Natural killer cell treated with Interleukin-12 subunit alpha and Interleukin-12 subunit beta and Interleukin-15 and Interleukin-18, amount 100 ng/mL, for 72 hours (primary cell): ENCODE measurements at regions not wholly inside any gene's neighbourhood (a gene's known extent, or its start where the extent isn't known, plus 50 kb on each side); places are given as distances from the start of the nearest gene placed in this dataset.
"Not testable (repeated sequence)": the region's sequence is repeated elsewhere in the genome, so short reads cannot be mapped to it uniquely, and the experiment has no call there.

Experiments used
- ATAC-seq, 2 donors: fragments of 150-1000 bp; cut with Tn5 transposase in 1 of 2; sonication (Bioruptor Pico), chemical (Tn5 transposase) in 1 of 2; 2 replicates each; pipeline ENCODE4 v1.10.0; 2021
- DNase-seq: peaks from one replicate; pipeline ENCODE4 v3.0.0; 2022; ENCODE audit warnings: low spot score
- H3K27ac Mint-ChIP-seq, 2 donors: 1 replicate in 1 of 2; 2 replicates in 1 of 2; pipeline ENCODE4 v1.8.0; 2022; ENCODE audit warnings: mixed read lengths in 2 of 2, mild to moderate bottlenecking in 1 of 2, moderate library complexity in 1 of 2
- H3K27me3 Mint-ChIP-seq, 2 donors: 1 replicate in 1 of 2; 2 replicates in 1 of 2; pipeline ENCODE4 v1.8.0; 2022; ENCODE audit warnings: mixed read lengths in 2 of 2
- H3K36me3 Mint-ChIP-seq: one replicate; pipeline ENCODE4 v1.8.0; 2022; ENCODE audit warnings: mixed read lengths
- H3K4me1 Mint-ChIP-seq, 2 donors: 1 replicate in 1 of 2; 2 replicates in 1 of 2; pipeline ENCODE4 v1.8.0; 2022; ENCODE audit warnings: low read depth in 2 of 2, mixed read lengths in 2 of 2, mild to moderate bottlenecking in 1 of 2
- H3K4me3 Mint-ChIP-seq: one replicate; pipeline ENCODE4 v1.8.0; 2022; ENCODE audit warnings: mixed read lengths
- H3K9me3 Mint-ChIP-seq: 2 replicates; pipeline ENCODE4 v1.8.0; 2022; ENCODE audit warnings: mixed read lengths

DNA sequence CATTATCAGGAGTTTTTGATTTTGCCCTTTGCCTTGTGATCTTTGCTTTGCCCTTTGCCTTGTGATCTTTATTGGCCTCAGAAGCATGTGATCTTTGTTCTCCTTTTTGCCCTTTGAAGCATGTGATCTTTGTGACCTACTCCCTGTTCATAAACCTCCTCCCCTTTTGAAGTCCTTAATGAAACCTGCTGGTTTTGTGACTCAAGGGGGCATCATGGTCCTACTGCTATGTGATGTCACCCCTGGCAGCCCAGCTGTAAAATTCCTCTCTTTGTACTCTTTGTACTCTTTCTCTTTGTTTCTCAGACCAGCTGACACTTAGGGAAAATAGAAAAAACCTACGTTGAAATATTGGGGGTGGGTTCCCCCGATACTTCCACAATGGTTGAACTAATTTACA, 356.1 kb upstream of the NRP1 start:
- Mint-ChIP-seq H3K27me3 (peaks cover 12 to 13% of the 10 kb centered on the region in 2 donors), H3K36me3 (peaks cover 35% of the 10 kb centered on the region), H3K9me3 (peaks cover 27% of the 10 kb centered on the region)
- H3K4me3 Mint-ChIP-seq, H3K4me1 Mint-ChIP-seq, DNase-seq, H3K27ac Mint-ChIP-seq, ATAC-seq: not testable (repeated sequence)

DNA sequence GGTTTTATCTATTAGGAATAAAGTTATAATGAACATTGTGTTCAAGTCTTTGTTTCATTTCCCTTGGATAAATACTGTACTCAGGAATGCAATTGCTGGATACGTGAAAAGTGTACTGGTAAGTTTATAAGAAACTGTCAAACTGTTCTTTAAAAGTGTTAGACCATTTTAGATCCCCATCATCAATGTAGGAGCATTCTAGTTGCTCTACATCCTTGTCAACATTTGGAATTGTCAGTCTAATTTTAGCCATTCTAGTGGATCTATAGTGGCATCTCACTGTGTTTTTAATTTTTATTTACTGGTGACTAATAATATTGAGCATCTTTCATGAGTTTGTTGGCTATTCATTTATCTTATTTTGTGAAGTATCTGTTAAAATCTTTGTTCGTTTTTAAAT, 354.0 kb upstream of the NRP1 start:
- H3K27me3 Mint-ChIP-seq: peaks cover 6 to 12% of the 10 kb centered on the region in 2 donors
- H3K27ac Mint-ChIP-seq: no peak overlapping the region
- no peaks in the 10 kb centered on the region for H3K4me1 Mint-ChIP-seq
- peaks cover 30% of the 10 kb centered on the region for H3K36me3 Mint-ChIP-seq
- ATAC-seq (no peak), DNase-seq (no peak)
- peaks cover 22% of the 10 kb centered on the region for H3K9me3 Mint-ChIP-seq
- H3K4me3 Mint-ChIP-seq: no peak overlapping the region

DNA sequence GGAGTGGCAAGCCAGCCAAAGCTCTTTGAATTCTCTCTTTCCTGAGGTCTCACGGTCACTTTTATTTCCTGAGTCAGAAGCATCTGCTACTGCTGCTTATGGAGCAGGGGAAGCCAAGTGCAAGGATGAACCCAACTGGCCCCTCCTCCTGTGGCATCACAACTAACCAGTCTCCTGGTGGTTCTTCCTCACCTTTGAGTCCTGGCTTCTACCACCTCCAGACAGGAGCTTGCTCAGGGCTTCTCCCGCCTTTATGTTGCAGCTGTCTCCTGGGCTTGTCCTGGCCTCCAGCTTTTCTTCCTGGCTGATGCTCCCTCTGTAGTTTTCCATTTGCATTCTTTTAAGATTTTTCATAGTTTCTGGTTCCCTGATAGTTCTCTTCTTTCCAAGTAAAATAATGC, 349.7 kb upstream of the NRP1 start:
- Mint-ChIP-seq H3K4me1 (no peaks in the 10 kb centered on the region), H3K27ac (no peak overlapping the region), H3K36me3 (no peaks in the 10 kb centered on the region), H3K4me3 (no peak overlapping the region), H3K9me3 (peaks cover 3% of the 10 kb centered on the region), H3K27me3 (peaks cover 6 to 9% of the 10 kb centered on the region in 2 donors)
- no peak for DNase-seq
- ATAC-seq: no peak

DNA sequence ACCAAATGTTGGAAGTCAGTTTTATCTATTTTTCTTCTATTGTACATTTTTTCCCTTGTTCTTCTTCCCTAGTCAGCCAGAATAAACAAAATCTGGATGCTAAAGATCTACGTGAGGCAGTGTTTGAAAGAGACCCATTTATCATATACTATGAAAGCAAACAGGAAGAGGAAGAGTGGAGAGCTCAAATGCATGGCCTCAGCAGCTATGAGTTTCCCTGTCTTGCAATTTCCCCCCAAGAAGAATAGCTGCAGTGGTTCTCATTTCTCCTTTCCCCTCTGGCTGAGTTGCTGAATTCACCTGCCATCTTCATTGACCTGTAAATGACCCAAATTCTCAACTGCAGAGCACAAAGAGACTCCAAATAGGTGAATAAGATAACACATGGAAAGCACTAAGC, 347.1 kb upstream of the NRP1 start:
- H3K4me1 Mint-ChIP-seq: no peaks in the 10 kb centered on the region
- H3K9me3 Mint-ChIP-seq: no peaks in the 10 kb centered on the region
- DNase-seq (no peak), ATAC-seq (no peak)
- no peak overlapping the region for H3K4me3 Mint-ChIP-seq
- no peak overlapping the region for H3K27ac Mint-ChIP-seq
- H3K27me3 Mint-ChIP-seq: peaks cover 0 to under 1% of the 10 kb centered on the region in 2 donors
- H3K36me3 Mint-ChIP-seq: no peaks in the 10 kb centered on the region

DNA sequence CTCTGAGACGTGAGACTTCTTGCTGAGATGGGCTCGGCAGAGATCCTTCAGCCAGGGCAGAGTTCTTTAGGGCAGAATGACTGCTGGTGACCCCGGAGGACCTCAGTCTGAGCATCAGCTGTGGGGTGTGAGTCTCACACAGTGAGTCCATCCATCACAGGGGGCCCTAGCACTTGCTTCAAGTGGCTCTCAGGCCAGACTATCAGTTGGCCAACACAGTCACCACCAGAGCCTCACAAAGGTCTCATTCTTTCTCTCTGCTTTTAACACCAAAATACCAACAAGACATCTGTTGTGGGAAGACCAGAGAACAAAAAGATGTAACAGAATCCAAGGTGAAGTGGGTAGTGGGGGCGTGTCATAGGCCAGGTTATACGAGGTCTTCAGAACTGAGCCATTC, 345.6 kb upstream of the NRP1 start:
- H3K9me3 Mint-ChIP-seq: no peaks in the 10 kb centered on the region
- no peak for DNase-seq
- H3K4me3 Mint-ChIP-seq: no peak overlapping the region
- peaks cover 0 to 6% of the 10 kb centered on the region in 2 donors for H3K27me3 Mint-ChIP-seq
- H3K36me3 Mint-ChIP-seq: no peaks in the 10 kb centered on the region
- no peaks in the 10 kb centered on the region for H3K4me1 Mint-ChIP-seq
- H3K27ac Mint-ChIP-seq: no peak overlapping the region
- ATAC-seq: no peak

DNA sequence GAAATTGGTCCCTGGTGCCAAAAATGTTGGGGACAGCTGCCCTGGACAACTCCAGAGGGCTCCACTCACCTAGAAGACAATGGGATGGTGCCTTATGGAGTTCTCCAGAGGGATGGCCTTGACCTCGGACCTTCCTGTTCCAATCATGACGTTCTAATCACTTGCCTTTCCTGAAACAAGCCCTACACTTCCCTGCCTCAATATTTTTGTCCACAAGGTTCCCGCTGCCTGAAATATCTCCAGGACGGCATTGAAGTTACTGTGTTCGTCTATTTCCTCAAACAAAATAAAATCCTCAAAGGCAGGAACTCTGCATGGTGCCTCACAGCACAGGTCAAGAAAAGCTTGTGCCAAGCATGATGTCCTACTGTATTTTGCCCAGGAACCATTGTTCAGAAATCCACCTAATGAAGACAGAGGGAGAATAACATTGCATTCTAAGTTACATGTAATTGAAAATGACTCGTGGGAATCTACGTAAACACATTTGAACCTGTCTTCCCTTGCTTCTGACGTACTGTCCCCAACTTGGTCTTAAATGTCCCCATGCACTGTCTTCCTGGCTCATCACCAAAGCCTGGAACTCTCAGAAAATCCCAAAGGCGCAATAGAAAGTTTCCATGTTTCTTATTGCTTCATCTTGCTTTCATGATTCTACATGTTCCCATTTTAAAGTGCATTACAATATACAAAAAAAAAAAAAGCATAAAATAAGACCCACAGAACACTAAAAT, 342.3 kb upstream of the NRP1 start:
- ATAC-seq (no peak), DNase-seq (no peak)
- Mint-ChIP-seq H3K4me1 (no peaks in the 10 kb centered on the region), H3K27ac (no peak overlapping the region), H3K9me3 (no peaks in the 10 kb centered on the region), H3K27me3 (peaks cover 0 to 6% of the 10 kb centered on the region in 2 donors), H3K36me3 (no peaks in the 10 kb centered on the region), H3K4me3 (no peak overlapping the region)

DNA sequence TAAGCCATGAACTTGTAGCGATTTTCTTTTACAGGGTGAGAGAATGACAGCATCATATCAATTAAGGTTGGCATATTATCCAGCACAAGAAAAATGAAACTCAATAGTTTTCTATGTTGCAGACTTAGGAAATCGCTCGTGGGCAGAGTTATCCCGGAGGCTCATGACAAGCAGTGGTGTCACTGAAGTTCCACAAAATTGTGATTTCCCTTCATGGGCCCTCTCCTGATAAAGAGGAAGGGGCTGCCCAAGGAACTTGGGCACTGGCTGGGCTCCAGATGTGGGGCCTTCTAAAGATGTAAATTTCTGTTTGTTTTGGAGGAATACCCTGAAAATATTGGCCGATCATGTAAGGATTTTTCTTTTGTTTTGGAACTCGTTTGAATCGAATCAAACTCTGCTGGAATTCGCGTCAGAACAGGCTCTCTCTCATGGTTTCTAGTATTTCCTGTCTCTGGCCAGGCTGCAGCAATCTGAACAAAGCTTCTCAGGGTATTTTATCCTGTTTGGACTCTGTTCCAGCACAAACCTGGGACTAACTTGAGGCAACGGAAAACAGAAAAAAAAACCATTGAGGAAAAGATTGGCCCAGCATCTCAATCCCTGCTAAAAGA, 340.6 kb upstream of the NRP1 start:
- ATAC-seq: no peak
- Mint-ChIP-seq H3K9me3 (no peaks in the 10 kb centered on the region), H3K4me3 (no peak overlapping the region), H3K4me1 (no peaks in the 10 kb centered on the region), H3K27me3 (peaks cover 0 to 6% of the 10 kb centered on the region in 2 donors), H3K27ac (no peak overlapping the region), H3K36me3 (no peaks in the 10 kb centered on the region)
- DNase-seq: no peak

DNA sequence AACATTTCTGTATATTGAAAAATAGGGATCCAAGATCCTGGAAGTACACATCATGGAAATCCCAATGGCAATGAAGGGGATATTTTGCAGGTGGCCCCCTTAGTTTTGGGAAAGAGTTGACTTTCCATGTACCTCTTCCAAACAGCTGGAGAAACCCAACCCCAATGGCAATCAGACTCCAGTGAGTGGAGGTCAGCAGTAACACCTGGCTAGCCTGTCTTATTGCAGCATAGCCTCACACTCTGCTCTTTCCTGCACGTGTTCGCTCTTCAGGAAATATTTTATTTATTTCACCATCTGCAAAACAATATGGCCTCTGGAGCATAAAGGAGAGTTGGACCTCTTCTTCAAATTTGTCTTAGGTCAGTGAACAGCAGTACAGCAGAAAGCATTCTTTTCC, 340.0 kb upstream of the NRP1 start:
- H3K9me3 Mint-ChIP-seq: no peaks in the 10 kb centered on the region
- DNase-seq: no peak
- ATAC-seq: no peak
- H3K27me3 Mint-ChIP-seq: peaks cover 0 to 6% of the 10 kb centered on the region in 2 donors
- H3K27ac Mint-ChIP-seq: no peak overlapping the region
- no peaks in the 10 kb centered on the region for H3K4me1 Mint-ChIP-seq
- no peak overlapping the region for H3K4me3 Mint-ChIP-seq
- no peaks in the 10 kb centered on the region for H3K36me3 Mint-ChIP-seq

DNA sequence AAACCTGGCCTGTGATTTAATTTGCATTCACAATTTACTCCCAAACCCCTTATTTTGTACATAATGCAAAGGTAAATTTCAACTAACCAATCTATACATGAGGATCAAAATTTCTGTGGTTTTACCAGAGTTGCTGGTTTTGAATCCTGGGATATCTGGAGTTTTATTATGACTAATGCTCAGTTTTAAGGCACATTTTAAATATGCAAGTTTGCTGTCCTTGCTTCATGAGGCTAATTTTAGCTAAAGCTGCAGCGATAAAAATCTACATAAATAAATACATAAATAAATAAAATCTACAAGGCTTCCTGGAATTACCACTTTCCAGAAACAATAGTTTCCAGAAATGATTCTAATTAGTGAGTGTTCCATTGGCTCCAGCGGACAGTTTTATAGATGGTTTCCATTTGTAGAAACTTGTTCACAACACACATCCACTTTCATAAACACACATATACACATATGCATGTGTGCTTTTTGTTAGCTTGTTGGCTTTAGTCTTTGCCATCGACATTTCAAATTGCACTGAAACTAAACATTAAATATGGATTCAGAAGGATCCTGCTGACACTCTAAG, 339.5 kb upstream of the NRP1 start:
- Mint-ChIP-seq H3K9me3 (no peaks in the 10 kb centered on the region), H3K27me3 (peaks cover 0 to 6% of the 10 kb centered on the region in 2 donors), H3K27ac (no peak overlapping the region), H3K4me1 (no peaks in the 10 kb centered on the region), H3K36me3 (no peaks in the 10 kb centered on the region), H3K4me3 (no peak overlapping the region)
- no peak for DNase-seq
- ATAC-seq: no peak

DNA sequence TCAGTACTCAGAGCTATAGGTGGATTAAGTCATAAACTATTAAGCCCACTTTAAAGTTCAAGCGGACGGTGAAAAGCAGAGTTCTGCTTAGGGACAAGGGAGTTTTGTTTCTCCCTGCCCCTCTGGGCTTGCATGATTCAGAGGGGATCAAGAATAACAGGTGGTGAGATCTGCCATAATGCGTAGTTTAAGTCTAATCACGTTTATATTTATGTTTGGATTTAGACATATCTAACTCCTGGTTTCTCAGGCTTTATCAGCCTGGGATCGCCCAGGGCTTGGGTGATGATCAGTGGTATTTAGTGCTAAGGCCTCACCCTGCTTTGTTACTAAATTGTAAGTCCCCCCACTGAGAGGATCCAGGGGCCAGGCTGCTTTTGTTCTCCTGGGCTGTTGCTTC, 335.4 kb upstream of the NRP1 start:
- ATAC-seq: no peak
- no peaks in the 10 kb centered on the region for H3K9me3 Mint-ChIP-seq
- H3K27me3 Mint-ChIP-seq: peaks cover 0 to 3% of the 10 kb centered on the region in 2 donors
- peaks cover 4 to 9% of the 10 kb centered on the region in 2 donors for H3K4me1 Mint-ChIP-seq
- H3K4me3 Mint-ChIP-seq: no peak overlapping the region
- no peaks in the 10 kb centered on the region for H3K36me3 Mint-ChIP-seq
- DNase-seq: no peak
- H3K27ac Mint-ChIP-seq: no peak overlapping the region

DNA sequence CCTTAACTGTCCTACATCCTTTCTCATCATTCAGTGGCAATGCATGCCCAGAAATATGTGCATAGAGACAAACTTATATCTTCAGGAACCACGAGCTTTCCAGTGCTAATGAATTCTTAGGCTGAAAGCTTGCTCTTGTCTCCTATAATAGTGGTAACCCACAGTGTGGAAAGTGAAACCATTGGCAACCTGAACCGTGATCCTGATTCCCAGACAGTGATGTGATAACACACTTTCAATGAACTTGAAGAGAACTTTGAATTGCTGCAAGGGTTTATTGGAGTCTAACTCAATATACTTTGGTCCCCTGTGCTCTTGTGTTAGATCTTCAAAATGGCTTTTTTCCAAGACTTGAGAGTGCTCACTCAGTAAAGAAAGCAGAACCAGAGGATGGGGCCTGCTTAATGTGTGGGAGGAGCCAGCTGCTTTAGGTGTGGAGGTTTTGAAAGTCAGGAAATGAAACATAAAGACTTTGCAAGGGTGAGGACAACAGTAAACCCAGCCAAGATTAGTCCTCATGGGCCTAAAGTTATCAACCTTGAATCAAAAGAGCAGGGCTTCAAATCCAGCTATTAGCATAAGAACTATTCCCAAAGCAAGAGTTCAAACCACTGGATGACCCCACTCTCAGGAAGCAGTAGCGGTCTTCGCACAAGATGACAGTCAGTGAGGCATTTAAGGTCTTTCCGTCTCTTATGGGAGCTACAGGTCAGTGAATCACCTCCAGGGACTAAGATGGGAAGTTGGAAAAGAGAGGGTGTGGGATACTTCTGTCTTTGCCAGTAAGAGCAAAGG, 332.4 kb upstream of the NRP1 start:
- DNase-seq (no peak), ATAC-seq (no peak)
- Mint-ChIP-seq H3K4me1 (peaks cover 10 to 11% of the 10 kb centered on the region in 2 donors), H3K36me3 (peaks cover 4% of the 10 kb centered on the region), H3K9me3 (no peaks in the 10 kb centered on the region), H3K4me3 (no peak overlapping the region), H3K27me3 (peaks cover 11 to 12% of the 10 kb centered on the region in 2 donors), H3K27ac (no peak overlapping the region)

DNA sequence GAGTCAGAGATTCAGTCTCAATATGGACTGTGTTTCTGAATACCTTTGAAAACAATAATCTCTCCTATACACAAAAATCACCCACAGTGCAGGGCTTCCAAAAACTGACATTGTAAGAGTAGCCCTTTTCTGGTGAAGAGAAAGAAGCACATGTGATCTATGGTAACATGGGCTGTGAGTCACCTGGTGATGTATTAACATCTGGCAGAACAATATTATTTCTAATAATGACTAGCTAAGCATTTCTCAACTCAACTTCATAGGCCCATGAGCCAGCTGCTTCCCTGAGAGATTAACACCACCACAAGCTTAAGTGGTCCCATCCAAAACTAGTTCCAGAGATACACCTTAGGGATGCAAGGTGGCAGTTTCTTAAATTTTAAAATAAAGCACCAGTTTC, 331.0 kb upstream of the NRP1 start:
- peaks cover 12 to 14% of the 10 kb centered on the region in 2 donors for H3K4me1 Mint-ChIP-seq
- no peak overlapping the region for H3K4me3 Mint-ChIP-seq
- peaks cover 20 to 21% of the 10 kb centered on the region in 2 donors for H3K27me3 Mint-ChIP-seq
- peaks cover 4% of the 10 kb centered on the region for H3K36me3 Mint-ChIP-seq
- ATAC-seq: no peak
- H3K27ac Mint-ChIP-seq: no peak overlapping the region
- no peaks in the 10 kb centered on the region for H3K9me3 Mint-ChIP-seq
- no peak for DNase-seq

DNA sequence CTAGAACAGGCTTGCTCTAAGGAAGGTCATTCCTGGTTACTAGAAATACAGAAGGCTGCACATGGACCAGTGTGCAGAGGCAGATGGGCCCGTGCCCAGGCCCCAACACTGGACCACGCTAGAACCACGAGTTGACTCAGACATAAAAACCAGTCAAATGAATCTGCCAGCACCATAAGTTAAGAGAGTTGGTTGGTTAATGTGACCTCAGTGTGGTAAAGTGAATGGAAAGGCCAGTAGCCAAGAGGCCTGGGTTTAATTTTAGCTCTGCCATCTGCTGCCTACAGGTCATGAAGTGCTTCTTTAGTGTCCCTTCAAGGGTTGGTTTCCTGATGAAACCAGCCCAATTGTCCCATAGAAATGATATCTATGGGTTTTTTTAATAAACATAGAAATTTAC, 329.6 kb upstream of the NRP1 start:
- Mint-ChIP-seq H3K4me3 (no peak overlapping the region), H3K27ac (no peak overlapping the region), H3K4me1 (peaks cover 12 to 14% of the 10 kb centered on the region in 2 donors), H3K36me3 (peaks cover 4% of the 10 kb centered on the region), H3K27me3 (peaks cover 31 to 35% of the 10 kb centered on the region in 2 donors), H3K9me3 (no peaks in the 10 kb centered on the region)
- ATAC-seq (no peak), DNase-seq (no peak)
